HG03342 (cell line): ENCODE measurements at regions not wholly inside any gene's neighbourhood (a gene's known extent, or its start where the extent isn't known, plus 50 kb on each side); places are given as distances from the start of the nearest gene placed in this dataset.
A peak's percentile ranks its signal among the peaks of the same experiment; 100 is the strongest.
"Not testable (repeated sequence)": the region's sequence is repeated elsewhere in the genome, so short reads cannot be mapped to it uniquely, and the experiment has no call there.

ENCODE experiments used
- ATAC-seq: cut with Tn5 transposase; IDR thresholded peaks from one replicate; pipeline ENCODE4 v1.9.1; 2021; ENCODE audit warnings: mild to moderate bottlenecking, moderate library complexity; ENCODE audit not compliant: unreplicated experiment

DNA sequence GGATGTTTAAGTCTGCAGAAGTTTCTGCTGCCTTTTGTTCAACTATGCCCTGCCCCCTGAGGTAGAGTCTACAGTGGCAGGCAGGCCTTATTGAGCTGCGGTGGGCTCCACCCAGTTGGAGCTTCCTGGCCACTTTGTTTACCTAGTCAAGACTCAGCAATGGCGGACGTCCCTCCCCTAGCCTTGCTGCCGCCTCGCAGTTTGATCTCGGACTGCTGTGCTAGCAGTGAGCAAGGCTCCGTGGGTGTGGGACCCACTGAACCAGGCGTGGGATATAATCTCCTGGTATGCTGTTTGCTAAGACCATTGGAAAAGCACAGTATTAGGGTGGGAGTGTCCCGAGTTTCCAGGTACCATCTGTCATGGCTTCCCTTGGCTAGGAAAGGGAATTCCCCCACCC is 79.4 kb upstream of the RPS6KA6 start:
- ATAC-seq: not testable (repeated sequence)

DNA sequence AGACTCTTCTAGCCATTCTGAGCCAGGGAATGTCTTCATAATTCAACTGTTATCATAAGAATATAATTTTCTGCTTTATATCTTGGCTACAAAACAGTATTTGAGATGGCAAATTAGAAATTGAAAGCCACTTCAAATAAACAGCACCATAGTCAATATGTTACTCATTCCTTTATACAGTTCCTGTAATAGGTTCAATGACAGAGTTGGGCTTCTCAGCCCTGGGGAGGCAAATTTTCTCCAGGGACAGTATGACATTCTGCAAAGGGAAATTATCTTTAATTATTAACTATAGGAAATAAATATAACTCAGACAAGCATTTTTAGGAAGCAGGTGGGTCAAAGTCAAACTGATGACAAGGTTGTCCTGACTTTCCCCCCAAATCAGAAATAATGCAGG is 71.9 kb upstream of the RPS6KA6 start:
- no peak for ATAC-seq

DNA sequence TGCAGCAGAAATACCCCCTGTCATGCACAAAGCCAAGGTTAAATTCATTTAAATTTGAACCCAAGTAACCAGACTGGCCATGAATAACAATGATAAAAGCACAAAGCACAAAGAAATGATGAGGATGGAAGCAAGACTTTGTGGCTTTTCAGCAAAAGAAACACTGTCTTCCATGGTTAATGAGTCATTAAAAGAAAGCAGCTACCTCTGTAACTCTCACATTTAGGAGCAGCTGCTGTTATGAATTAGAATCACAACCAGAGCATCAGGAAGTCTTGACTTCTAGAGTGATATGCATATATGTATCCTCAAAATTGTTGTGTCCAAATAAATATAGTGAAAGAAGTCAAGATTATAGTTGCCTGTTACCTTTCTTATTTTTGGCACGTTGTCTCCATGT is 70.7 kb upstream of the RPS6KA6 start:
- ATAC-seq: peak; percentile 48

DNA sequence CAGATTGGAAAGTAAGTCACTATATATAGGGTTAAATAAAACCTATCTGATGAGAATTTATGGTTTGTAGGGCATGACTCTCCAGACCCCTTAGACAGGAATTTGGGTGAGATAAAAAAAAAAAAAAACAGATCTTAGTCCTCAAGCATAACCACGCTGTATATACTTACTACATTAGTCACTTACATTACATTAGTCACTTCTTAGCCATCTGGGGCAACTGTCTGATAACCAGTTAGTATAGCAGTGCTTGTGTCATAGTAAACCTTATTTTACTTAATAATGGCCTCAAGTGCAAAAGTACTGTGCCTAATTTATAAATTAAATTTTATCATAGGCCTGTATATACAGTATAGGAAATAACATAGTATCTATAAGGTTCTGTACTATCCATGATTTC is 60.2 kb upstream of the RPS6KA6 start:
- ATAC-seq: no peak

DNA sequence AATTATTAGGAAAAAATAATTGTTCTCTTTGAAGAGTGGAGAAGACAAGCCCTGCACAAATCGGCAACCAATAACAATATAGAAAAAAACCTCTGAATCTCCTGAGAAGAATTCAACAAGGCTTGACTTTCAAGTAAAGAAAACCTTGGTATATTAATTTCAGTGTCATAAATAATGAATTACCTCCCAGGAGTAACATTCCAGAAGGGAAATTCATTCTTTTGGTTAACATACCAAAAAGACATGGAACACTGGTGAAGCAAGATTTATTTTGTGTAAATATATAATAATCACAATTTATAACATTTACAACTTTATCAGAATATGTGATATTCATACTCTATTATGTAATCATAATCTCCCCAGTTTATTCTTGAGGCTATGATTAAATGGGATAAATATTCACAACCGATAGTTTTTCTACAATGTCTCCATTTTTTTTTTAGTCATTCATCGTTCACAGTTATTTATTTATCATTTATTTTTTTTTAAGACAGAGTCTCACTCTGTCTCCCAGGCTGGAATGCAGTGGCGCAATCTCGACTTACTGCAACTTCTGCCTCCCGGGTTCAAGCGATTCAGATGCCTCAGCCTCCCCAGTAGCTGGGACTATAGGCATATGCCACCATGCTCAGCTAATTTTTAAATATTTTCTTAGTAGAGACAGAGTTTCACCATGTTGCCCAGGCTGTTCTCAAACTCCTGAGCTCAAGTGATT is 53.0 kb upstream of the RPS6KA6 start:
- no peak for ATAC-seq
